Left cardiac atrium (tissue), 4 donors: ENCODE measurements at regions not wholly inside any gene's neighbourhood (a gene's known extent, or its start where the extent isn't known, plus 50 kb on each side); places are given as distances from the start of the nearest gene placed in this dataset.
"Not testable (repeated sequence)": the region's sequence is repeated elsewhere in the genome, so short reads cannot be mapped to it uniquely, and the experiment has no call there.

ENCODE experiments used
- ATAC-seq, 2 donors: fragments of 200-7000 bp; cut with Tn5 transposase; one replicate each; pipeline ENCODE4 v1.9.1; 2020; ENCODE audit warnings: mild to moderate bottlenecking in 2 of 2, moderate library complexity in 2 of 2
- DNase-seq: peaks from one replicate; pipeline ENCODE4 v3.0.0-alpha.2; 2020
- intact Hi-C, 2 donors: fragments of 100-400 bp; cut with DNase I; formaldehyde crosslinking; loops; one replicate each; pipeline versions ENCODE4 v1.14.1 to v1.15.1; 2022 to 2023
- donor health status: DM: no; HTN: yes; CAD: no.
- donor health status: DM: no; HTN: yes; CAD: no; lungs with severe emphysema.
- donor health status: DM: yes; HTN: yes; CAD: no.
- donor health status: Dilated cardiomyopathy.

DNA sequence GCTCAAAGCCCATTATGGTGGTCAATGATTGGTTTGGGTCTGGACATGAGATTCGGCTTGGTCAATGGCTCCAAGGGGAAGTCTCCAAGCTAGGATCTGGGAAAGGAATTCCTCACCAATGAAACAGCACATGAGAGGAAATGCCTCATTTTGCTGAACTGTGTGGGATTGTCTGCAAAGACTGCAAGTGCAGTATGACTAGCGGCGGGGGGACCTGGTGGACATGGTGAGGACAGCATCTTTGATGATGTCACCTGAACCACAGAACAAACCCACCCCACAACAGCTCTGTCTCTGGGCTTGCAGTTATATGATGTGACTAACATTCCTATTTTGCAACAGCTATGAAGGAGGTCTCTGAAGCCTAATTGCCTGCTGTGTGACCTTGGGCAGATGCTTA, 50.6 kb upstream of the NKD1 start:
- no peak for ATAC-seq
- DNase-seq, result no peak
- intact Hi-C loops, result no loop called here

DNA sequence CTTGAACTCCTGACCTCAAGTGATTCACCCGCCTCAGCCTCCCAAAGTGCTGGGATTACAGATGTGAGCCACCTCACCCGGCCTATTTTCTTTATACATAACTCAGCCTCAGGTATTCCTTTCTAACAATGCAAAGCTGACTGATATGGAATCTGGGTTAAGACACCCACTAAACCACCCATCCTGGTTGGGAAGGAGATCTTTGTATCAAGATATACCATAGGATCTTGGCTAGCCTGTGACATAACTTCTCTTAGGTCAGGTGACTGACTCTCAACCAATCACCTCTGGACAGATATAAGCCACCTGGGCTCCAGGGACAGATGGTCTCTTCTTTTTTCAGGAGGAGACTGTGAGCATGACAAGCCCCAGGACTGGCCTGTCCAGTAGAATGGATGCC, 51.2 kb upstream of the NKD1 start:
- ATAC-seq (no peak), DNase-seq (no peak)
- intact Hi-C loops, result no loop called here

DNA sequence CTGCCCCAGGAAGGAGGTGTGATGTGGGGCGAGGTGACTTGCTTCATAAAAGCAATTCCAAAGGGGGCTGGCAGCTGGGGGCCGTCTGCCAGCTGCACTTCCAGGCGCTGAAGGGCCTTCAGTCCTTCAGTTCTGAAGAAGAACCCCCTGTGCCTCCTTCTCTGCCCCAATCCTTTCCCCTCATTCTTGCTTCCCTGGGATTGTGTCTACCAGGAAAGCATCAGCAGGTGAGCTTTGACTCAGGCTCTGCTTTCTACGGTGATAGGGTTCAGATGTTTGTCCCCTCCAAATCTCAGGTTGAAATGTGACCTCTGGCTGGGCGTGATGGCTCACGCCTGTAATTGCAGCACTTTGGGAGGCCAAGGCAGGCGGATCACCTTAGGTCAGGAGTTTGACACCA, 52.5 kb upstream of the NKD1 start:
- no peak for DNase-seq
- ATAC-seq, result no peak
- intact Hi-C loops, result no loop called here

DNA sequence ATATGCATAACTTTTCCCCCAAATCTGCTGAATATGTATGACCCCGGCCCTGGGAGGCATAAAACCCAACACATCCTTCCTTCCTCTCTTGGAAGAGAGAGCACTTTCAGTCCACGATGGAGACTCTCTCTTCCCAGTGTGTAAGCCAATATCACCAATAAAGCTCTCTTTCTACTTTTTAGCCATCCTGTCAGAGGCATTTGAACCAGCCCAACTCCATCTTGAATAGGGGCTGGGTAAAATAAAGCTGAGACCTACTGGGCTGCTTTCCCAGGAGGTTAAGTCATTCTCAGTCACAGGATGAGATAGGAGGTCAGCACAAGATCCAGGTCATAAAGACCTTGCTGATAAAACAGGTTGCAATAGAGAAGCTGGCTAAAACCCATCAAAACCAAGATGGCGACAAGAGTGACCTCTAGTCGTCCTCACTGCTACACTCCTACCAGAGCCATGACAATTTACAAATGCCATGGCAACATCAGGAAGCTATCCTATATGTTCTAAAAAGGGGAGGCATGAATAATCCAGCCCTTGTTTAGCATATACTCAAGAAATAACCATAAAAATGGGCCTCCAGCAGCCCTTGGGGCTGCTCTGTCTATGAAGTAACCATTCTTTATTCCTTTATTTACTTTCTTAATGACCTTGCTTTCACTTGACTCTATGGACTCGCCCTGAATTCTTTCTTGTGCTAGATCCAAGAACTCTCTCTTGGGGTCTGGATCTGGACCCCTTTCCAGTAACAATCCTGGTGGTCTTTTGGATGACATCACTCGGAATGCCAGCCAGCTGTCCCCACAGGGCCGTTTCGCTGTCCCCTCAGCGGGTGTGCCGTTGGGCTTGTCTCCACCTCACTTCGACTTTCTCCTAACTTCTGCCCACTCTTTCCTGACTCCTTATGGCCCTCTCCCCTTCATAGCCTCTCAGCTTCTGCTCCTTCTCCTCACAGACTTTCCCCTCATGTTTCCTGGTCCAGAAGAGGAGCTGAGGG, 53.4 kb upstream of the NKD1 start:
- no peak for DNase-seq
- ATAC-seq, result no peak
- intact Hi-C loops, result no loop called here

DNA sequence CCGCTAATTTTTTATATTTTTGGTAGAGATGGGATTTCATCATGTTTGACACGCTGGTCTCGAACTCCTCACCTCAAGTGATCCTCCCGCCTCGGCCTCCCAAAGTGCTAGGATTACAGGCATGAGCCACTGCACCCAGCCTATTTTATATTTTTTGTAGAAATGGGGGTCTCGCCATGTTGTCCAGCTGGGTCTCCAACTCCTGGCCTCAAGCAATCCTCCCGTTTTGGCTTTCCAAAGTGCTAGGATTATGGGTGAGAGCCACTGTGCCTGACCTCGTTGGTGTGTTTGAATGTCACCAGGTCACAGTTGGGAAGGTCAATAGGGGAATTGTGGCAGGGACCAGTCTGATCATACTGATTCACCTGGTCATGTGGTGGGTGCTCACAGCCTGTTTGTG, 56.7 kb upstream of the NKD1 start:
- intact Hi-C loops, result no loop called here
- no peak for DNase-seq
- ATAC-seq, result no peak

DNA sequence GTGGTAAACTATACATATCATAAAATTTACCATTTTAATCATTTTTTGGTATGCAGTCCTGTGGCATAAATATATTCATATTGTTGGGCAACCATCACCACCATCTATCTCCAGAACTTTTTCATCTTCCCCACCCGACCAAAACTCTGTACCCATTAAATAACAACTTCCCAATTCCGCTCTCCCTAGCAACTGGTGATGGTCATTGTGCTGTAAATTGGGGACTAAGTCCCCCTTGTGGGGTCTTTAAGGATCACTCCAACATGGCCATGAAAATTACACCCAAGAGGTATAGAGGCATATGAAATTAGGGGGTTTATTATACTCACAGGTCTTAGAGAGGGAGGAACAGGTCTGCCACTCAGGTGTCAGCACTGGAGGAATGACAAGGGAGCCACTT, 57.4 kb upstream of the NKD1 start:
- intact Hi-C loops, result no loop called here
- ATAC-seq, result no peak
- DNase-seq, result no peak

DNA sequence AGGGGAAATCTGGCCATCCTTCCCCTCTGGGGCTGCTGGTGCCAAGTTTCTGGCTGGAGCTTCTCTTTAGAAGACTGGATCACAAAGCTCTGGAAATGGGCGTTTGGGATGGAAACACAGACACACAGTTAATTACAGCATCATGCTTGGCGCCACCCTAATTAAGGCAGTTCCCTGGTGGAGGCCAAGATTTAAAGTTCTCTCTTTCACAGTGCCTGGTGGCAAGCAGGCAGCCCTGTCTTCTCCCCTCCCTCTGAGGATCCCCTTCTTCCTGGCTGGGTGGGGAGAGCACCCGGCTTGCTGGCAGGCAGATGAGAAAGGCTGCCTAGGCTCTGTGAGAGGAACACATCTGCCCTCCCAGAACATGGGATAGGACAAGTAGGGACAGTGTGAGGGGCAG, 59.0 kb upstream of the NKD1 start:
- intact Hi-C loops, result loop anchor here in 1 of 2 donors (10.0 kb wide), 1 partner anchor 64 kb away; no protein-coding TSS in a partner anchor
- DNase-seq (no peak), ATAC-seq (no peak)

DNA sequence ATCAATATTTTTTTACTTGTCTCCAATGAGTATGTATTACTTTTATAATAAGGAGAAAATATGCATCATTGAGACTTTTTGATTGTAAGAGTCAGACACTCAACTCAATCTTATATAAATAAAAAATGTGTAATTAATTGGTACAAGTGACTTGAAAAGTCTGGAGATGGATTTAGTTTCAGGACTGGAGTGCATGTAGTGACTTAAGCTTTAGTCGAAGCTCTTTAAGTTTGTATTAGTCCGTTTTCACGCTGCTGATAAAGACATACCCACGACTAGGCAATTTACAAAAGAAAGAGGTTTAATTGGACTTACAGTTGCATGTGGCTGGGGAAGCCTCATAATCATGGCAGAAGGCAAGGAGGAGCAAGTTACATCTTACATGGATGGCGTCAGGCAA, 60.7 kb upstream of the NKD1 start:
- intact Hi-C loops, result loop anchor here in 1 of 2 donors (10.0 kb wide), 1 partner anchor 63 kb away; no protein-coding TSS in a partner anchor
- ATAC-seq, result no peak
- DNase-seq, result no peak

DNA sequence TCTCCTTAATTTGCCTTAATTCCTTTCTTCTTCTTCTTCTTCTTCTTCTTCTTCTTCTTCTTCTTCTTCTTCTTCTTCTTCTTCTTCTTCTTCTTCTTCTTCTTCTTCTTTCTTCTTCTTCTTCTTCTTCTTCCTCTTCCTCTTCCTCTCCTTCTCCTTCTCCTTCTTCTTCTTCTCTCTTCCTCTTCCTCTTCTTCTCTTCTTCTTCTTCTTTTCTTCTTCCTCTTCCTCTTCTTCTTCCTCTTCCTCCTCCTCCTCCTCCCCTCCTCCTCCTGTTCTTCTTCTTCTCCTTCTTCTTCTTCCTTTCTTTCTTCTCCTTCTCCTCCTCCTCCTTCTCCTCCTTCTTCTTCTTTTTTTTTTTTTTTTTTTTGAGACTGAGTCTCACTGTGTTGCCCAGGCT, 62.0 kb upstream of the NKD1 start:
- not testable (repeated sequence) for ATAC-seq

DNA sequence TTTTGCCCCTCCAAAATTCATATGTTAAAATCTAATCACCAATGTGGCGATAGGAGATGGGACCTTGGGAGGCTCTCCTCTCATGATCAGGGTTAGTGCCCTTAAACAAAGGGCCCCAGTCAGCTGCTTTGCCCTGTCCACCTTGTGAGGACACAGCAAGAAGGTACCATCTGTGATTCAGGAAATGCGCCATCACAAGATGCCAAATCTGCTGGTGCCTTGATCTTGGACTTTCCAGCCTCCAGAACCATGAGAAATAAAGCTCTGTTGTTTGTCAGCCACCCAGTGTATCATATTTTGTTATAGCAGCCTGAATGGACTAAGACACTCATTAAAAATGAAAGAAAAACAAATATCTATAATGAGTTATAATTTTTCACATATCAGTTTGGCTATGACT, 63.0 kb upstream of the NKD1 start:
- DNase-seq (no peak), ATAC-seq (no peak)
- intact Hi-C loops, result loop anchor here in 1 of 2 donors (10.0 kb wide), 1 partner anchor 60 kb away; no protein-coding TSS in a partner anchor

More for the DNA sequence above, 62.0 kb upstream of the NKD1 start:
- DNase-seq, result not testable (repeated sequence)
- intact Hi-C loops, result loop anchor here in 1 of 2 donors (10.0 kb wide), 1 partner anchor 61 kb away; no protein-coding TSS in a partner anchor

DNA sequence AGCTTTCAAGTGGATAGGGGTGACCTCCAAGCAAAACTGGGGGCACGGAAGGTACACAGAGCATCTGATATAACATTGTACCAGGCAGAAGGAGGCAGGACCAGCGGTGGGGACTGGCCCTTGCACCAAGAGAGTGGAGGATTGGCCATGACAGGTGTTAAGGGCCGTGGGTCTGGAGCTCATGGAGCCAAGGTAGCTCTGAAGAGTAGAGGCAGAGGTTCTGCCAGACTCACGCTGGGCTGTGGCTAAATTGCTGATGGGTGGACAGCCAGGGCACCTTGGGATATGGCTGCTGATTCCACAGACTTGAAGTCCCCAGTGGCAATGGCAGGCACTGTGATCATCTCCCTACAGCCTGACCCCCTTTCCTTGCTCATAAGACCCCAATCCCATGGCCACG, 65.9 kb upstream of the NKD1 start:
- intact Hi-C loops, result loop anchor here in 1 of 2 donors (10.0 kb wide), 1 partner anchor 57 kb away; no protein-coding TSS in a partner anchor
- ATAC-seq (no peak), DNase-seq (no peak)

DNA sequence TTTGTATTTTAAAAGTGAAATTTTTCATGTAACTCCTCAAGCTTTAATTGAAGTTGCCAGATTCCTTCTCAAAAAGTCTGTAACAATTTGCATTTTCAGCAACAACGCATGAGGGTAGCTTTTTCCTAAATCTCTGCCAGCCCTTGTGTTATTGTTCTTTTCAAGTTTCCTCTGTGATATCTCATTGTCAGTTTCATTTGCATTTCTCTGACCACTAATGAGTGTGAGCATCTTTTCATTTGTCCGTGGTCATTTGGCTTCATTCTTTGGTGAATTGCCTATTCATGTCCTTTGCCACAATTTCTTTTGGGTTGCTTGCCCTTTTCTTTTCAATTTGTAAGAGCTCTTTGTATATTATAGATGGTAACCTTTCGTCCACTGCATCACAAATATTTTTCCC, 68.0 kb upstream of the NKD1 start:
- ATAC-seq (no peak), DNase-seq (no peak)
- intact Hi-C loops, result loop anchor here in 1 of 2 donors (10.0 kb wide), 1 partner anchor 55 kb away; no protein-coding TSS in a partner anchor

DNA sequence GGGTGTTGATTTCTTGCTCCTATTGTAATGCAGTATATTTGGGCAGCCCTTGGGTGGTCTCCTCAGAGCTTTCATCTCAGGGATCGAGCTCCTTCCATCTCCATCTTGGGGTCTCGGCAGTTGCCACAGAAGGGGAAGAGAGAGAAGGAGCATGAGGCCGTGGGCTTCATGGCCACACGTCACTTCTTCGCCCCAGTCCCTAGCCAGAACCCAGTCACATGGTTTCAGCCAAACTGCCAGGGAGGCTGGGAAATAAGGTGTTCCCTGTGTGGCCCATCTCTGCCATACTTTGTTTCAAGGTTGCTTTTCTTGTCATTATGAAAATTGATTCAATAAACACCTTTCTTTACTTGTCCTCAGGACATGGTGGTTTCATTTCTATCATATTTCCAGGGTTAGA, 68.4 kb upstream of the NKD1 start:
- no peak for DNase-seq
- no peak for ATAC-seq
- intact Hi-C loops, result loop anchor here in 1 of 2 donors (10.0 kb wide), 1 partner anchor 55 kb away; no protein-coding TSS in a partner anchor

DNA sequence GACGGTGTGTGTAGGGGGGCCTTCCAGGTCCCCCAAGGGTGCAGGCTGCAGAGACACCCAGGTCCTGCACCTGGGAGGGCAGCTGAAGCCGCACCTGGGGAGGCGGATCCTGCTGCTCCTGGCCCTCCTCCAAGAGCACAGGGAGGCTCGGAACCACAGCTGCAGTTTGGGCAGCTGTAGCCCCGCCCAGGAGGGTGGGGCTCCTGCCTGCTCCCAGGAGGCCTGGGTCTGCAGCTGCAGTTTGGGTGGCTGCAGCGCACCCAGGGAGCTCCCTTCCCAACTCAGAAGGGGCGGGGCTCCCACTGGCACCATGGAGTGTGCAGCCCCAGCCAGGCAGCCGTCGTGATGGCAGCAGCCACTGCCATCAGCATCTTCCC, 69.4 kb upstream of the NKD1 start:
- intact Hi-C loops, result no loop called here
- ATAC-seq (no peak), DNase-seq (no peak)

DNA sequence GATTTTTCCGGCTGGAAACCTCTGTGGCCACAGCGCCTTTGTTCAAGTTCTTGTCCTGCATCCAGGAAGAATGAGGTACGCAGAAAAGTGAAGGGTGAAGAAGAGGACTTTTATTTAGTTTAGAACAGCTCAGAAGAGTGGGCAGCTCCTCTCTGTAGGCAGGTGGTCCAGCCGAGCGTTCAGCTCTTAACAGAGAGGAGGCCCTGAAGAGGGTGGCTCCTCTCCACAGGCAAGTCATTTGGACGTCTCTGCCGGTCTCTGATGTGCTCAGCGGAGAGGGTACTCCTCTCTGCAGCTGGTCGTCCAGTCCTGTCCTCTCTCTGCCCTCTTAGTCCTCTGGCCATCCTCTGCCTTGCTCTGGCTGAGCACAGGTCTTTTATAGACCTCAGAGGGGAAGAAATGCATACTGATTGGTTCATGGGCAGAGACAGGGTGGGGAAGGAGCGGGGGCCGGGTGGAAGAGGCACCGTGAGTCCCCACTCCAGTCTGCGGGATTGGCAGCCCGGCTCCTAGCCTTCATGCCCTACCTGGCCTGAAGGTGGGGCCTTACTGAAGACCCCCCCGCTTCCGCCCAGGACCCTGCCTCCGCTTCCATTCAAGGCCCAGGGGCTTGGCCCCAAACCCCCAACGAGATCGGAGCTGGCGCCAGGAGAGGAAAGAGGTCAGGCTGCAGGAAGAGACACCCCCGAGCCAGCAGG, 70.0 kb upstream of the NKD1 start:
- ATAC-seq, result no peak
- intact Hi-C loops, result no loop called here

DNA sequence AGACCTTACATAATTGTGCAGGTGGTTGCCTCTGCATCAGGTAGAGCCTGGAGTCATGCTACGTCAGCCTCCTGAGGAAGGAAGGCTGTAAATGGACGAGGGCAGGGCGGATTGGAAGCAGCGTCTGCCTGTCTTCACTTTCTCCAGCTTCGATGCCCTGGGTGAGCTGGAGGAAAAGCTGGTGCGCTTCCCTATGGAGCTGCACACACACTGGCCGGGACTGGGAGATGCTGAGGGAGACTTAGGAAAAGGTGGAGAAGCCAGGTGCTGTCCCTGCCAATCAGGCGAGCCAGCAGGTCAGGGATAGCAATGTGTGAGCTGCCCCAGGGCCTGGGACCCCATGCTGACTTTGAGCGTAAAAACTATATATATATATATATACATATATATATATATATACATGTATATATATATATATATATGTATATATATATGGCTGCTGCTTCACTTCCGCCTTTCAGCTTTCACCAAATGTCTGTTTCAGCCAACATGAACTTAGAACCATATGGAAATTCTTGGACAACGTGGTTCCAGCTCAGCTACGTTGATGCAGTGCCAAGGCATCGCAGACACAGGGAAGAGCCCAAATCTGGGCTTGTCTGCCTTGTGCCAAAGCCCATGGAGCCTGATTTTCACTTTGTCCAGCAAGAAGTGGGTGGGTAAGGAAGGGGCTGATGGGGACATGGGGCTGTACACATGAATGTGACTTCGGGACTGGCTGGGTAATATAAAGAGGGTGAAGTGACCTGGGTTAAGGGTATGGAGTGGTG, 71.5 kb upstream of the NKD1 start:
- intact Hi-C loops, result no loop called here
- ATAC-seq, result no peak
- no peak for DNase-seq

More for the DNA sequence above, 70.0 kb upstream of the NKD1 start:
- DNase-seq, result no peak

DNA sequence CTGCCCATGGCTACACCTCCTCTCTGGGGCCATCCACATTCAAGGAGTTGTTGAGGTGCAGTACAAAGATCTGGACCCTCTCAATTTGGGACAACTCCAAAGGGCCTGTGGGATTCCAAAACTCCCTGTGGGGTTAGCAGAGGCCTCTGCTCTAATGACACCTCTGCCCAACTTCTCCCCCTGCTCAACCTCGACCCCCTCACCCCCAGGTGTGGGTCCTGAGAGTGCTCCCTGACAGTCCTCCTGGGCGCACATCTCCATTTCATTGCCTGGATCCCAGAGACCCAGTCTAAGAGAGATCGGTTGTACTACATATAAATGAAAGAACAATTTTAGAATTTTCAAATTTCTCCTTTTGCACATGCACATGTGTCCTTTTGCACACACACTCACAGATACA, 73.0 kb upstream of the NKD1 start:
- intact Hi-C loops, result no loop called here
- DNase-seq, result no peak
- ATAC-seq, result no peak

DNA sequence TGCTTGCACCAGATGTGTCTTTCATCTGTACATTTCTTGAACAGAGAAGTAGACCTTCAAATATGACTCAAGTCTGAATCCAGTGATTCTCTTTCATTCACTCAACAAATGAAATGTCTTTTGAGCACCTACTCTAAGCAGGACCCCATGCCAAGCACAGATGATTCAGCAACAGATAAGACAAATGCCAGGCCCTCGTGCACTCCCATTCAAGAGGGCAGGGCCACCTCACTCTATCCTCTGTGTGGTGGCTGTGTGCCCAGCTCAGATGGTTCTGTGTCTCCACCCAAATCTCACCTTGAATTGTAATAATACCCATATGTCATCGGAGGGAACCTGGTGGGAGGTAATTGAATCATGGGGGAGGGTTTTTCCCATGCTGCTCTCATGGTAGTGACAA, 74.1 kb upstream of the NKD1 start:
- DNase-seq (no peak), ATAC-seq (no peak)
- intact Hi-C loops, result no loop called here

DNA sequence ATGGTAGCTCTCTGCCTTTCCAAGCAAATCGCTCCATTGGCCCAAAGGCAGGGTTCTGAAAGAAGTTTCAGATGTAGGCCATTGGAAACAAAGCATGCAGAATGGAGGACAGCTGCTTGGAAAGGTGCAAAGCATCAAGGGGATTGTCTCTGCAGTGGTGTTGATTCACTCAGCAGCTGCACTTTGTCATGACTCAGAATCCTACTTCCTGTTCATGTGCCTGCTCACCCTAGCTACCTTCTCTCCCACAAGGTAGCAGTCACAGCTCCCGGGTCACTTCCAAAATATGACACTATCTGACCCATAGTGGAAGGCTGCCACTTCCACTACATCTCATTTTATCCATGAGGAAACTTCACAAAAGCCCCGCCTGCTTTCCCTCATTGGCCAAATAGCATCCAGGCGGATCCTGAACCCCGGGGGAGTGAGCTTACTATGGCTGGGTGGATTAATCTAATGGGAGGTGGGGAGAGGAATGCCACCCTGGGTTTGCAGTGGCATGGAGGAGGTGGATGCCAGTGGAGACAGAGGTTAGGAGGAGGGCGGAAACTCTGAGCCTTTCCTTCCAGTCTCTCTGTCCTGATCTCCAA, 74.7 kb upstream of the NKD1 start:
- DNase-seq, result no peak
- no peak for ATAC-seq
- intact Hi-C loops, result no loop called here
